CD4-positive, alpha-beta T cell treated with Interleukin-15 for 4 hours (primary cell): ENCODE measurements at regions not wholly inside any gene's neighbourhood (a gene's known extent, or its start where the extent isn't known, plus 50 kb on each side); places are given as distances from the start of the nearest gene placed in this dataset.

Experiments
- DNase-seq: peaks from one replicate; pipeline ENCODE4 v3.0.0-alpha.2; 2020; ENCODE audit warnings: low spot score

DNA sequence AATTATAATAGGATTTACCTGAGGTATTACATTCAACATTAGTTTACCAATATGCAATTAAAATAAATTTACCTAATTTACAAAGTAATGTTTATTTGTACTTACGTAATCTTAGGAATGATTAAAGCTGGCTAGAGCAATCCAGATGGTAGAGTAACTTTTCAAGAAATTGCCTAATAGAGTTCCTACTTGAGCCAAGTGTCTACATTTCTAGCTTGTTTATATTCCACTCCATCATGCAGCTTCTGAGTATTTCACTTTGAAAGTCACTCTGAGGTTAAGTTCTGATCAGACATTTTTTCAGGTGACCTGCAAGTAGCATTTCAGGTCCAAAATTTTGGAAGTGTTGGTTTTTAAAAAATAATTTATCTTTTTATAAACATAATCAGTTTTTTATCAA lies 1080.7 kb downstream of the TRHDE start:
- DNase-seq: no peak

DNA sequence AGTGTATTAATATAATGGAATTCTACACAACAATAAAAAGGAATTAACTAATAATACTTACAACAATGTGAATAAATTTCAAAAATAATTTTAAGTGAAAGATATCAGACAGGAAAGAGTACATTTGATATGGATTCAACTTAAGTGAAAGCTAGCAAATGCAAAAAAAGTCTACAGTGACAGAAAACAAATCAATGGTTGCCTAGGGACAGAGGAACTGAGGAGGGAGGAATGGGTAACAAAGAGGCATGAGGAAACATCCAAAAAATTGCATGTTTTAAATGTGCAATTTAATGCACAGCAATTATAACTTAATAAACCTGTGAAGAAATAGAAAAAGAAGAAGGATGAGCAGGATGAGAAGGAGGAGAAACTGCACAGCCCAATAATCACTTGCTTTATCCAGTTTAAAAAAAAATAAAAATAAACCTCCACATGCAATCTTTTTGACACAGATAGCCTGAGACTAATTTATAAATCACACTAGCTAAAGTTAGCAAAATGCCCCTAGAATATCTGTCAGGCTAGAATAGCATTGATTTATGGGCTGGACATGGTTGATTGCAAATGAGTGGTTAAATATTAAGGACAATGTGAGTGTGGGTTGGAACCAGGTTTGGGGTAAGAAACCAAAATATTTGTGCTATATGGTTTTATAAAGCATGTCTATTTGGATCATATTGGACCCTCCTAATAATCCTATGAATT lies 1089.1 kb downstream of the TRHDE start:
- DNase-seq: no peak

- no peak for DNase-seq
These were observed 1089.7 kb downstream of the TRHDE start for GRCh38 chr12:73361864-73362230.

GRCh38 chr12:73362666-73363065 lies 1090.5 kb downstream of the TRHDE start:
- no peak for DNase-seq

GRCh38 chr12:73372856-73373255 lies 1100.7 kb downstream of the TRHDE start:
- DNase-seq: no peak

GRCh38 chr12:73374360-73374759 lies 1102.2 kb downstream of the TRHDE start:
- no peak for DNase-seq

- no peak for DNase-seq
These were observed 1111.5 kb downstream of the TRHDE start for GRCh38 chr12:73383584-73384222.

- no peak for DNase-seq
These were observed 1112.4 kb downstream of the TRHDE start for GRCh38 chr12:73384592-73384991.

- no peak for DNase-seq
These were observed 1118.1 kb downstream of the TRHDE start for GRCh38 chr12:73390261-73390660.

DNA sequence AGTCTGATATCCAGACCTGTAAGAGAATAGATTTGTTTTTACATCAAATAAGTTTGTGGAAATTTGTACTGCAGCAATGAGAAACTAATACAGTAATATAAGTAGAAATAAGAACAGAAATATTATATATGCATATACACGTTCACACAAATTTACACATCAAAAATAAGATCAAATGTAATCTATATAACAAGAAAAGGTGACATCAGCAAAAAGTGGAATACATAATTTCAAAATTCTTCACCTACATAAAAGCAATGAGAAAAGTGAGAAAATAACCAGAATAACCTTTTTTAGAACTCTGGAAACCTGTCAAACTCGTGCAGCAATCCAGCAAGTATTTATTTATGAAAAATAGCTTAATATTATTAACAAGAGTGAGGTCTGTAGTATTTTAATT lies 1124.6 kb upstream of the ATXN7L3B start:
- no peak for DNase-seq

DNA sequence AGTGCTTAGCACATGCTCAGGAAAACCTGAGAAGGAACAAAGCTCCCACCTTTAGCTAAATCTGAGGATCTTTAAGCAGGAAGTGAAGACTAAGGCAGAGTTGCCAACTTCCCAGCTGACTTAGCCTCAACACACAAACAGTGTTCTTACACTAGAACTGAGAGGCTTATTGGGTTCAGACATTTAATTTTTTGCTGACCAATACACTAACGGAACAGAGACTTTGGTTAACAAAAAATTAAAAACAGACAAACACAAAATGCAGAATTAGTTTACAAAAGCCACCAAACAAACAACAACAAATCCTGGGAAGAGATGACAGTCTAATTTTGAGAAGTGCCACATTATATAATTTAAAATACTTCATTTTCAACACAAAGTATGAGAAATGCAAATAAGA lies 1123.7 kb upstream of the ATXN7L3B start:
- DNase-seq: no peak

- DNase-seq: no peak
These were observed 1122.7 kb upstream of the ATXN7L3B start for GRCh38 chr12:73414926-73415325.

DNA sequence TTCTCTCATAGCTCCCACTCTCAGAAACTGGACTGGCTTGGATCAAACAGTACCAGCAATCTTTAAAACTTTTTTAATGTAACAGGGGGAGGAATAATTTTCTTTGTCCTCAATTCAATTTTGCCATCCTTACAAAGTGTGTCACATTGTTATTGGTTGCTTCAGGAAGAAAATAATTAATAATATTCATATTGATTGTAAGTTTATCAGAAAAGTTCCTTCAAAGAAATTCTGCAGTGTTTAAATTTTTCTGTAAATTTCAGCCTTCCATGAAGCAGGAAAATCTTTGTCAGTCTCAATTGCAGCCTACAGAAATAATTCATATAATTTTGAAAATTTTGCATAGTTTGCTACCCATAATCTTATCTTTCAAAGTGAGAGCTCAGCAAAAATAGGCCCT lies 1119.1 kb upstream of the ATXN7L3B start:
- no peak for DNase-seq

GRCh38 chr12:73421832-73422231 lies 1115.8 kb upstream of the ATXN7L3B start:
- peak; percentile 2 for DNase-seq

DNA sequence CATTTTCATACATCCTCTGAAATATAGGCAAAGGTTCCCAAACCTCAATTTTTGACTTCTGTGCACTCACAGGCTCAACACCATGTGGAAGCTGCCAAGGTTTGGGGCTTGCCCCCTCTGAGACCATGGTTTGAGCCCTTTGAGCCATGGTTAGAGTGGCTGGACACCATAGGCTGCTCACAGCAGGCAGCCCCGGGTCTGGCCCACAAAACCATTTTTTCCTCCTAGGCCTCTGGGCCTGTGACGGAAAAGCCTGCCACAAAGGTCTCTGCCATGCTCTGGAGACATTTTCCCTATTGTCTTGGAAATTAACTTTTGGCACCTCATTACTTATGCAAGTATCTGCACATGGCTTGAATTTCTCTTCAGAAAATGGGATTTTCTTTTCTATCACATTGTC lies 1113.2 kb upstream of the ATXN7L3B start:
- no peak for DNase-seq

DNA sequence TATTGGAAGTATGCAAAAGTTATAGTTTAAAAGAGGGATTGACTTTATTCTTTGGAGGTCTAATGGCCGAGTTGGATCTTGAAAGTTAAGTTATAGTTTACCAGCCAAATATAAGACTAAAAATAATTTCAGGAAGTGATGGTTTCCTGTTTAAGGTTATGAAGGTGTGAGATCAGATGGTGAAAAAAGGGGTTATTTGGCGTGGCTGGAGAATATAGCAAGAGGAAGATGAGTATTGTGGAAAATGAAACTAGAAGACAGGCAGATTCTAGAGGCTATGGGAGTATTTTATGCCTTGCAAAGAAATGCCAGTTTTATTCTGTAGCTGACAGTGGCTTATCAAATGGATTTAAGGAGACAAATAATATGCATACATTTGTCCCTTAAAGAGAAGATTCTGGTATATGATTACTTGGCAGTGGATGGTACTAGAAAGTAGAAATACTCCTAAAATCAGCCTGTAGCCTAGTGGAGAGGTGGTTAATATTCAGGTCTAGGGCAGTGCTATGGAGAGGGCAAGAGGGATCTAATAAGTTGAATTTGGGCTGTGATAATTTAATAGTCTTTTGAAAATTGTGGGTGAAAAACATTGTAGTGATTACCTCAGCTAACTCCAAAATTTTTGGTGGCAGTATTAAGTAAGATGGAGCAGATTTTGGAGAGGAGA lies 1091.8 kb upstream of the ATXN7L3B start:
- no peak for DNase-seq

DNA sequence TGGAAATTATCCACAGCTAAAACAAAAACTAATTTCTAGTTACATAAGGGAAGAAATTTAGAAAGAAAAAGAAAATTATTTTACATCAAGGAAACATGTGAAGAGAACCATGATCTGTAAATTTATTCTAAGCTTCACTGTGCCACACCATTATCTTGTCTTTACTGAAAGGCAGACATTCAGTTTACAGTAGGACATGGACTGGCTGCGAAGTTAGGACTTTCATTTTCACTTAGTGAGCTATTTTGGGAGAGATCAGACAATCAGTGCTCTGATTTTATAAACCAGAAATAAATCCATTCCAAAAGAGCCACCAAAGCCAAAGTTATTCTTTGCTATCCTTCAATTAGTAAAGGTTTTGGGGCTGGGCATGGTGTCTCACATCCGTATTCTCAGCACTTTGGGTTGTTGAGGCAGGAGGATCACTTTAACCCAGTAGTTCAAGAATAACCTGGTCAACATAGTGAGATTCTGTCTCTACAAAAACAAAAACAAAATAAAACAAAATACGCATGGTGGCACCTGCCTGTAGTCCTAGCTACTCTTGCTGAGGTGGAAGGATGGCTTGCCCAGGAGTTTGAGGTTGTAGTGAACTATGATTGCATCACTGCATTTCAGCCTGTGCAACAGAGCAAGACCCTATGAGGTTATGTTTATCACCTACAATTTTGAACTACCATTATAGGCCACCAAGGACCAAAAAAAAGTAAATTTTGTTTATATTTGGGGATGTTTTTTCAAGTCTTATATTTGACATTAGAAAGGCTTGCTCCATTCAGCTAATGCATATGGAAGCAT lies 1084.8 kb upstream of the ATXN7L3B start:
- DNase-seq: no peak

- no peak for DNase-seq
These were observed 1077.4 kb upstream of the ATXN7L3B start for GRCh38 chr12:73460212-73460611.

DNA sequence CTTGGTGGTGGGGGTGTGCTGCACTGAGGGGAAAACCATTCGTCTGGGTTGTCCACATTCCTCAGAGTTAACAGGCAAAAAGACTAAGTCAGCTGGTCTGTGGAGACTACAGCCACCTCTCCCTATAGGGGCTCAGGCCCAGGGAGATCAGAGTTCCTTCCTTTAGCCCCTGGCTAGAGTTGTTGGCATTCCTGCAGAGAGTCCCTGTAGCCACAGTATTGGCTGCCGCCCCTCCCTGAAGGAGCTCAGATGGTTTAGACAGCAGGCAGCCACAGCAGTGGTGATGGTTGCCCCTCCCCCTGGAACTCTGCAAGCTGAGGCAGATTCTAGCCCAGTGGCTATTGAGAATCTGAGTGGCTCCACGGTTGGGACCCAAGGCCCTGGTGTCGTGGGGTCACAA lies 1072.5 kb upstream of the ATXN7L3B start:
- no peak for DNase-seq

- no peak for DNase-seq
These were observed 1051.4 kb upstream of the ATXN7L3B start for GRCh38 chr12:73486256-73486655.

GRCh38 chr12:73506611-73507010 lies 1031.0 kb upstream of the ATXN7L3B start:
- no peak for DNase-seq

GRCh38 chr12:73514672-73515071 lies 1023.0 kb upstream of the ATXN7L3B start:
- DNase-seq: no peak

DNA sequence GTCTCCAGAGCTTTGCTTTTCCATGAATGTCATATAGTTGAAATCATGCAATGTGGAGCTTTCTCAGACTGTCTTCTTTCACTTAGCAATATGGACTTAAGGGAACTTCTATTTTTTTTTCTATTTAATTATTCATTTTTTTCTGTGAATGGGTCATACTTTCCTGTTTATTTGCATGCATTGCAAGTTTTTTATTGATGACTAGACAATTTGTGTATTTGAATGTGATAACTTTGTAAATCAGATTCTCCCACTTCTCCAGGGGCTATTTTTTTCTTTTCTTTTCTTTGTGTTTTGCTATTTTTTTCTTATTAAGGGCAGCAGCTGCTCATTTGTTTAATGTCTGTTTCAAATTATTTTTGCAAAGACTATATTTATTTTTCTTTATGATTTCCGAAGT lies 1019.8 kb upstream of the ATXN7L3B start:
- DNase-seq: no peak
